ENCODE measurements at regions not wholly inside any gene's neighbourhood (a gene's known extent, or its start where the extent isn't known, plus 50 kb on each side); places are given as distances from the start of the nearest gene placed in this dataset.

DNA sequence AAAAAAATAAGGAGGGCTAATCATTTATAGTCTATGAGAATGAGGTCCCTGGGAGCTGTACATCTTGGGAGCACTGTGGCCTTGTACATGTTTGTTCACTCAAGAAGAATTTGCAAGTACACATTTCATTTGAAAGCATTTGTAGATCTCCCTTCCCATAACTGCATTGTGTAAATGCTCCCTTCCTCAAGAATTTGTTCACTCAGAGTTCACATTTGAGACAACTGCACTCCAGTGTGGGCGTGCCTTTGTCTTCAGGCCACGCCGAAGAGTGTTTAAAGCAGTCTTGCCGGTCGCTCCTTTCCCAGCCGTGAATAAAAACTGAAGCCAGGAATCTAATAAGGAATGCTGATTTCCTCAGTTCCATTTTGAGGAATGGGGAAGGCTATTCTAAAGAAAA lies 291.1 kb upstream of the LYZL1 start:
- SMC1A ChIA-PET (ENCODE audit: uncharacterized antibody, unreplicated experiment), result no interaction called here
- no peak overlapping the region for H3K4me3 ChIP-seq
- no peak for TF ChIP-seq YY1 (IDR thresholded peaks at IDR 0.05; ENCODE audit: low read depth, low read length)
- TF ChIP-seq BHLHE40 (IDR thresholded peaks at IDR 0.05; ENCODE audit: borderline replicate concordance in 1 of 2, low read depth in 2 of 2, low read length in 1 of 2), result no peak
- TF ChIP-seq RBBP5 (conservative IDR thresholded peaks at IDR 0.05), result no peak
- no peak for TF ChIP-seq MTA3 (IDR thresholded peaks at IDR 0.05; ENCODE audit: borderline replicate concordance, low read length)
- TF ChIP-seq ZSCAN29 (IDR thresholded peaks at IDR 0.05), result no peak
- no peak for TF ChIP-seq SIX5 (IDR thresholded peaks at IDR 0.05; ENCODE audit: low read depth, low read length, severe bottlenecking)
- TF ChIP-seq, protein P1, sequence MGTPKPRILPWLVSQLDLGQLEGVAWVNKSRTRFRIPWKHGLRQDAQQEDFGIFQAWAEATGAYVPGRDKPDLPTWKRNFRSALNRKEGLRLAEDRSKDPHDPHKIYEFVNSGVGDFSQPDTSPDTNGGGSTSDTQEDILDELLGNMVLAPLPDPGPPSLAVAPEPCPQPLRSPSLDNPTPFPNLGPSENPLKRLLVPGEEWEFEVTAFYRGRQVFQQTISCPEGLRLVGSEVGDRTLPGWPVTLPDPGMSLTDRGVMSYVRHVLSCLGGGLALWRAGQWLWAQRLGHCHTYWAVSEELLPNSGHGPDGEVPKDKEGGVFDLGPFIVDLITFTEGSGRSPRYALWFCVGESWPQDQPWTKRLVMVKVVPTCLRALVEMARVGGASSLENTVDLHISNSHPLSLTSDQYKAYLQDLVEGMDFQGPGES (IDR thresholded peaks at IDR 0.05), result no peak
- no peak for TF ChIP-seq SMAD5 (IDR thresholded peaks at IDR 0.05; ENCODE audit: low read depth)
- TF ChIP-seq PBX3 (IDR thresholded peaks at IDR 0.05; ENCODE audit: insufficient replicate concordance, low read depth, low read length), result no peak
- no peak for TF ChIP-seq RFX5 (IDR thresholded peaks at IDR 0.05; ENCODE audit: low read depth, low read length)
- TF ChIP-seq, protein P2, sequence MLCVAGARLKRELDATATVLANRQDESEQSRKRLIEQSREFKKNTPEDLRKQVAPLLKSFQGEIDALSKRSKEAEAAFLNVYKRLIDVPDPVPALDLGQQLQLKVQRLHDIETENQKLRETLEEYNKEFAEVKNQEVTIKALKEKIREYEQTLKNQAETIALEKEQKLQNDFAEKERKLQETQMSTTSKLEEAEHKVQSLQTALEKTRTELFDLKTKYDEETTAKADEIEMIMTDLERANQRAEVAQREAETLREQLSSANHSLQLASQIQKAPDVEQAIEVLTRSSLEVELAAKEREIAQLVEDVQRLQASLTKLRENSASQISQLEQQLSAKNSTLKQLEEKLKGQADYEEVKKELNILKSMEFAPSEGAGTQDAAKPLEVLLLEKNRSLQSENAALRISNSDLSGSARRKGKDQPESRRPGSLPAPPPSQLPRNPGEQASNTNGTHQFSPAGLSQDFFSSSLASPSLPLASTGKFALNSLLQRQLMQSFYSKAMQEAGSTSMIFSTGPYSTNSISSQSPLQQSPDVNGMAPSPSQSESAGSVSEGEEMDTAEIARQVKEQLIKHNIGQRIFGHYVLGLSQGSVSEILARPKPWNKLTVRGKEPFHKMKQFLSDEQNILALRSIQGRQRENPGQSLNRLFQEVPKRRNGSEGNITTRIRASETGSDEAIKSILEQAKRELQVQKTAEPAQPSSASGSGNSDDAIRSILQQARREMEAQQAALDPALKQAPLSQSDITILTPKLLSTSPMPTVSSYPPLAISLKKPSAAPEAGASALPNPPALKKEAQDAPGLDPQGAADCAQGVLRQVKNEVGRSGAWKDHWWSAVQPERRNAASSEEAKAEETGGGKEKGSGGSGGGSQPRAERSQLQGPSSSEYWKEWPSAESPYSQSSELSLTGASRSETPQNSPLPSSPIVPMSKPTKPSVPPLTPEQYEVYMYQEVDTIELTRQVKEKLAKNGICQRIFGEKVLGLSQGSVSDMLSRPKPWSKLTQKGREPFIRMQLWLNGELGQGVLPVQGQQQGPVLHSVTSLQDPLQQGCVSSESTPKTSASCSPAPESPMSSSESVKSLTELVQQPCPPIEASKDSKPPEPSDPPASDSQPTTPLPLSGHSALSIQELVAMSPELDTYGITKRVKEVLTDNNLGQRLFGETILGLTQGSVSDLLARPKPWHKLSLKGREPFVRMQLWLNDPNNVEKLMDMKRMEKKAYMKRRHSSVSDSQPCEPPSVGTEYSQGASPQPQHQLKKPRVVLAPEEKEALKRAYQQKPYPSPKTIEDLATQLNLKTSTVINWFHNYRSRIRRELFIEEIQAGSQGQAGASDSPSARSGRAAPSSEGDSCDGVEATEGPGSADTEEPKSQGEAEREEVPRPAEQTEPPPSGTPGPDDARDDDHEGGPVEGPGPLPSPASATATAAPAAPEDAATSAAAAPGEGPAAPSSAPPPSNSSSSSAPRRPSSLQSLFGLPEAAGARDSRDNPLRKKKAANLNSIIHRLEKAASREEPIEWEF (IDR thresholded peaks at IDR 0.05; ENCODE audit: insufficient replicate concordance, low read depth, low read length), result no peak
- no peak for TF ChIP-seq POU2F2 (IDR thresholded peaks at IDR 0.05; ENCODE audit: borderline replicate concordance, low read depth, low read length)
- TF ChIP-seq CBX3 (IDR thresholded peaks at IDR 0.05; ENCODE audit: borderline replicate concordance, low read depth), result no peak
- TF ChIP-seq IKZF1 (conservative IDR thresholded peaks at IDR 0.05), result no peak
- TF ChIP-seq EED (IDR thresholded peaks at IDR 0.05; ENCODE audit: low read depth), result no peak
- TF ChIP-seq, protein P3, sequence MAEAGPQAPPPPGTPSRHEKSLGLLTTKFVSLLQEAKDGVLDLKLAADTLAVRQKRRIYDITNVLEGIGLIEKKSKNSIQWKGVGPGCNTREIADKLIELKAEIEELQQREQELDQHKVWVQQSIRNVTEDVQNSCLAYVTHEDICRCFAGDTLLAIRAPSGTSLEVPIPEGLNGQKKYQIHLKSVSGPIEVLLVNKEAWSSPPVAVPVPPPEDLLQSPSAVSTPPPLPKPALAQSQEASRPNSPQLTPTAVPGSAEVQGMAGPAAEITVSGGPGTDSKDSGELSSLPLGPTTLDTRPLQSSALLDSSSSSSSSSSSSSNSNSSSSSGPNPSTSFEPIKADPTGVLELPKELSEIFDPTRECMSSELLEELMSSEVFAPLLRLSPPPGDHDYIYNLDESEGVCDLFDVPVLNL (IDR thresholded peaks at IDR 0.05; ENCODE audit: low read depth, low read length), result no peak
- no peak for TF ChIP-seq HDAC6 (IDR thresholded peaks at IDR 0.05; ENCODE audit: unreplicated experiment)
- no peaks in the 10 kb centered on the region for H3K79me2 ChIP-seq (ENCODE audit: control insufficient read depth, insufficient read depth, low read length)
- in situ Hi-C loops (cut with MboI) (no loop called here), intact Hi-C loops (cut with micrococcal nuclease; ENCODE audit: unreplicated experiment) (no loop called here)
- FAIRE-seq (no peak), DNase-seq (ENCODE audit: low read depth, low spot score) (no peak), ATAC-seq (no peak)
- no peaks in the 10 kb centered on the region for H3K9me3 ChIP-seq (replicated peaks; ENCODE audit: control insufficient read depth, insufficient read depth, low read length)
- RAD21 ChIA-PET (ENCODE audit: unreplicated experiment), result no interaction called here
- H2AFZ ChIP-seq (ENCODE audit: control insufficient read depth, low read depth, low read length), result no peak overlapping the region
- no peaks in the 10 kb centered on the region for H4K20me1 ChIP-seq (ENCODE audit: control insufficient read depth, insufficient read depth)
- H3K36me3 ChIP-seq (ENCODE audit: control insufficient read depth in 2 of 2, insufficient read depth in 2 of 2, low read length in 1 of 2), result no peaks in the 10 kb centered on the region
- no peaks in the 10 kb centered on the region for H3K27me3 ChIP-seq (replicated peaks in 1 of 2; ENCODE audit: control insufficient read depth in 2 of 2, insufficient read depth in 2 of 2, low read length in 1 of 2)
- H3K9ac ChIP-seq (ENCODE audit: control insufficient read depth, insufficient read depth, low read length), result no peak overlapping the region
- POLR2A ChIA-PET, result no interaction called here
- H3K4me2 ChIP-seq (ENCODE audit: control insufficient read depth, insufficient read depth), result no peak overlapping the region
- 62% methylated on average over 6 of the region's 6 CpGs for WGBS (ENCODE audit: insufficient coverage, insufficient replicate concordance, low lambda C conversion rate, missing lambda C conversion rate)
- no peak overlapping the region for H3K27ac ChIP-seq (ENCODE audit: control insufficient read depth, insufficient read depth)
- BruUV-seq (replicated peaks), result no TSS peak
- no peaks in the 10 kb centered on the region for H3K4me1 ChIP-seq (ENCODE audit: control insufficient read depth, insufficient read depth, low read length)
- CTCF ChIA-PET, result no interaction called here

Measured in GM12878 (cell line).